Activated naive CD4-positive, alpha-beta T cell treated with anti-CD3 and anti-CD28 coated beads, Interleukin-2, amount 10 ng/mL, durations not matched to agents 7 days and 5 days (primary cell): ENCODE measurements at regions not wholly inside any gene's neighbourhood (a gene's known extent, or its start where the extent isn't known, plus 50 kb on each side); places are given as distances from the start of the nearest gene placed in this dataset.
"Not testable (repeated sequence)": the region's sequence is repeated elsewhere in the genome, so short reads cannot be mapped to it uniquely, and the experiment has no call there.

Source experiments
- CTCF ChIA-PET: fragments of 350-600 bp; sonication (Branson Sonifier 250); formaldehyde crosslinking; loops from one replicate; lab custom pipeline; 2021; ENCODE audit warnings: antibody characterized with exemption; lab: Charles Lee
- DNase-seq: peaks from one replicate; pipeline ENCODE4 v3.0.0-alpha.2; 2020
- H3K27ac Mint-ChIP-seq: one replicate; pipeline ENCODE4 v1.8.0; 2021; ENCODE audit warnings: mild to moderate bottlenecking, moderate library complexity, mixed read lengths
- H3K27me3 Mint-ChIP-seq: one replicate; pipeline ENCODE4 v1.8.0; 2021; ENCODE audit warnings: mild to moderate bottlenecking, mixed read lengths
- H3K36me3 Mint-ChIP-seq: one replicate; pipeline ENCODE4 v1.8.0; 2021; ENCODE audit warnings: mixed read lengths
- H3K4me1 Mint-ChIP-seq: one replicate; pipeline ENCODE4 v1.8.0; 2021; ENCODE audit warnings: mixed read lengths
- H3K4me3 Mint-ChIP-seq: one replicate; pipeline ENCODE4 v1.8.0; 2021; ENCODE audit warnings: mild to moderate bottlenecking, moderate library complexity, mixed read lengths
- H3K9me3 Mint-ChIP-seq: one replicate; pipeline ENCODE4 v1.8.0; 2021; ENCODE audit warnings: mixed read lengths

- H3K27ac Mint-ChIP-seq, H3K9me3 Mint-ChIP-seq, H3K4me1 Mint-ChIP-seq, H3K36me3 Mint-ChIP-seq, CTCF ChIA-PET, DNase-seq, H3K27me3 Mint-ChIP-seq, H3K4me3 Mint-ChIP-seq: not testable (repeated sequence)
Observed at GRCh38 chr13:22956456-22957115, 224.2 kb upstream of the SGCG start.

- CTCF ChIA-PET, DNase-seq, H3K4me3 Mint-ChIP-seq: not testable (repeated sequence)
Observed at GRCh38 chr13:22959859-22960258, 220.9 kb upstream of the SGCG start.

GRCh38 chr13:22960827-22961226 is 220.0 kb upstream of the SGCG start:
- no peak for DNase-seq
- H3K9me3 Mint-ChIP-seq: no peaks in the 10 kb centered on the region
- H3K4me3 Mint-ChIP-seq: no peak overlapping the region

More at GRCh38 chr13:22959859-22960258, 220.9 kb upstream of the SGCG start:
- not testable (repeated sequence) for H3K27me3 Mint-ChIP-seq, H3K27ac Mint-ChIP-seq, H3K4me1 Mint-ChIP-seq, H3K9me3 Mint-ChIP-seq, H3K36me3 Mint-ChIP-seq

GRCh38 chr13:22961342-22961741 is 219.4 kb upstream of the SGCG start:
- not testable (repeated sequence) for H3K9me3 Mint-ChIP-seq

More at GRCh38 chr13:22960827-22961226, 220.0 kb upstream of the SGCG start:
- Mint-ChIP-seq H3K36me3 (no peaks in the 10 kb centered on the region), H3K27me3 (no peaks in the 10 kb centered on the region), H3K4me1 (no peaks in the 10 kb centered on the region), H3K27ac (no peak overlapping the region)
- CTCF ChIA-PET: no interaction called here

GRCh38 chr13:22961835-22962537 is 218.8 kb upstream of the SGCG start:
- CTCF ChIA-PET: no interaction called here
- Mint-ChIP-seq H3K36me3 (no peaks in the 10 kb centered on the region), H3K4me1 (no peaks in the 10 kb centered on the region), H3K9me3 (no peaks in the 10 kb centered on the region), H3K4me3 (no peak overlapping the region), H3K27ac (no peak overlapping the region), H3K27me3 (no peaks in the 10 kb centered on the region)
- no peak for DNase-seq

More at GRCh38 chr13:22961342-22961741, 219.4 kb upstream of the SGCG start:
- H3K27ac Mint-ChIP-seq, H3K4me3 Mint-ChIP-seq, H3K27me3 Mint-ChIP-seq, CTCF ChIA-PET, H3K36me3 Mint-ChIP-seq, DNase-seq, H3K4me1 Mint-ChIP-seq: not testable (repeated sequence)

GRCh38 chr13:22963384-22964053 is 217.3 kb upstream of the SGCG start:
- H3K4me1 Mint-ChIP-seq, H3K4me3 Mint-ChIP-seq, CTCF ChIA-PET, H3K36me3 Mint-ChIP-seq, H3K27me3 Mint-ChIP-seq, H3K9me3 Mint-ChIP-seq, DNase-seq, H3K27ac Mint-ChIP-seq: not testable (repeated sequence)

GRCh38 chr13:22964245-22964966 is 216.4 kb upstream of the SGCG start:
- Mint-ChIP-seq H3K36me3 (no peaks in the 10 kb centered on the region), H3K4me3 (no peak overlapping the region), H3K9me3 (no peaks in the 10 kb centered on the region), H3K4me1 (no peaks in the 10 kb centered on the region), H3K27ac (no peak overlapping the region), H3K27me3 (no peaks in the 10 kb centered on the region)
- CTCF ChIA-PET: no interaction called here
- DNase-seq: no peak

- DNase-seq, H3K27me3 Mint-ChIP-seq, H3K4me3 Mint-ChIP-seq, H3K9me3 Mint-ChIP-seq, H3K4me1 Mint-ChIP-seq, CTCF ChIA-PET, H3K27ac Mint-ChIP-seq, H3K36me3 Mint-ChIP-seq: not testable (repeated sequence)
Observed at GRCh38 chr13:22965011-22965857, 215.5 kb upstream of the SGCG start.

GRCh38 chr13:22965858-22966239 is 214.9 kb upstream of the SGCG start:
- H3K4me1 Mint-ChIP-seq, H3K27ac Mint-ChIP-seq, H3K9me3 Mint-ChIP-seq, H3K27me3 Mint-ChIP-seq, H3K36me3 Mint-ChIP-seq, H3K4me3 Mint-ChIP-seq, CTCF ChIA-PET, DNase-seq: not testable (repeated sequence)

- H3K9me3 Mint-ChIP-seq, H3K36me3 Mint-ChIP-seq, CTCF ChIA-PET, H3K27ac Mint-ChIP-seq, DNase-seq, H3K4me3 Mint-ChIP-seq, H3K4me1 Mint-ChIP-seq, H3K27me3 Mint-ChIP-seq: not testable (repeated sequence)
Observed at GRCh38 chr13:22966753-22967152, 214.0 kb upstream of the SGCG start.

- no peak for DNase-seq
- no peaks in the 10 kb centered on the region for H3K27me3 Mint-ChIP-seq
- no peak overlapping the region for H3K4me3 Mint-ChIP-seq
- CTCF ChIA-PET: no interaction called here
- no peaks in the 10 kb centered on the region for H3K9me3 Mint-ChIP-seq
- no peaks in the 10 kb centered on the region for H3K36me3 Mint-ChIP-seq
- no peaks in the 10 kb centered on the region for H3K4me1 Mint-ChIP-seq
- no peak overlapping the region for H3K27ac Mint-ChIP-seq
Observed at GRCh38 chr13:22967669-22968068, 213.1 kb upstream of the SGCG start.

GRCh38 chr13:22979952-22980351 is 200.8 kb upstream of the SGCG start:
- Mint-ChIP-seq H3K27ac (no peak overlapping the region), H3K4me1 (no peaks in the 10 kb centered on the region), H3K4me3 (no peak overlapping the region), H3K27me3 (no peaks in the 10 kb centered on the region), H3K9me3 (peaks cover 13% of the 10 kb centered on the region), H3K36me3 (no peaks in the 10 kb centered on the region)
- no peak for DNase-seq
- CTCF ChIA-PET: no interaction called here

- DNase-seq: no peak
- Mint-ChIP-seq H3K9me3 (peaks cover 13% of the 10 kb centered on the region), H3K36me3 (no peaks in the 10 kb centered on the region), H3K27ac (no peak overlapping the region), H3K4me1 (no peaks in the 10 kb centered on the region), H3K27me3 (no peaks in the 10 kb centered on the region), H3K4me3 (no peak overlapping the region)
- CTCF ChIA-PET: no interaction called here
Observed at GRCh38 chr13:22980936-22981335, 199.8 kb upstream of the SGCG start.

- no peaks in the 10 kb centered on the region for H3K27me3 Mint-ChIP-seq
- H3K9me3 Mint-ChIP-seq: no peaks in the 10 kb centered on the region
- H3K36me3 Mint-ChIP-seq: no peaks in the 10 kb centered on the region
- CTCF ChIA-PET: no interaction called here
- DNase-seq: no peak
- no peak overlapping the region for H3K27ac Mint-ChIP-seq
- H3K4me3 Mint-ChIP-seq: no peak overlapping the region
- no peaks in the 10 kb centered on the region for H3K4me1 Mint-ChIP-seq
Observed at GRCh38 chr13:22993148-22993547, 187.6 kb upstream of the SGCG start.
